HepG2 (cell line): ENCODE measurements at regions not wholly inside any gene's neighbourhood (a gene's known extent, or its start where the extent isn't known, plus 50 kb on each side); places are given as distances from the start of the nearest gene placed in this dataset.

Source experiments
- ATAC-seq: fragments of 200-7000 bp; cut with Tn5 transposase; 3 replicates; pipeline ENCODE4 v1.9.1; 2020; ENCODE audit warnings: mild to moderate bottlenecking, moderate library complexity
- BruUV-seq: library from RNA; stranded (reverse); fragments of 400-500 nt; replicated peaks from 2 replicates; lab custom pipeline; 2021; lab: Mats Ljungman, UMichigan
- CTCF ChIA-PET: fragments of 300-600 bp; formaldehyde crosslinking; extraction: SDS; loops from one replicate; lab custom pipeline; 2021; ENCODE audit warnings: low total read pairs, inconsistent platforms, low intra/inter-chr PET ratio; lab: Yijun Ruan, JAX
- POLR2A ChIA-PET: fragments of 350-600 bp; sonication (Branson Sonifier 250); formaldehyde crosslinking; loops from one replicate; lab custom pipeline; 2020; ENCODE audit warnings: antibody characterized with exemption, inconsistent platforms; lab: Yijun Ruan, JAX
- DNase-seq: peaks from one replicate; pipeline ENCODE4 v3.0.0-alpha.2; 2015; ENCODE audit warnings: low spot score
- FAIRE-seq: peaks from 3 replicates; lab custom pipeline; 2011; peaks lifted over from hg19 to GRCh38; lab: Jason Lieb, UNC
- H2AFZ ChIP-seq: one replicate; pipeline ENCODE4 v1.6.1; 2011; ENCODE audit warnings: low read length, inconsistent platforms
- H3K27ac ChIP-seq: fragments of 300-600 bp; 3 replicates; pipeline ENCODE4 v1.8.0; 2011; ENCODE audit warnings: mixed run types, mild to moderate bottlenecking, mixed read lengths, low read length, inconsistent platforms; ENCODE audit not compliant: insufficient read depth; ENCODE audit errors: extremely low read length
- H3K27me3 ChIP-seq, 2 experiments: fragments of 200-600 bp in 1 of 2; 2 replicates in 1 of 2; 3 replicates in 1 of 2; pipeline versions ENCODE4 v1.6.0 to v1.8.0; 2011; ENCODE audit warnings: low read length in 2 of 2, mild to moderate bottlenecking in 2 of 2, moderate library complexity in 2 of 2, inconsistent platforms in 1 of 2; ENCODE audit not compliant: insufficient read depth in 2 of 2, control insufficient read depth in 1 of 2
- H3K36me3 ChIP-seq, 2 experiments: fragments of 200-600 bp in 1 of 2; replicated peaks in 1 of 2; 2 replicates in 1 of 2; 3 replicates in 1 of 2; pipeline versions ENCODE4 v1.5.1 to v1.8.0; 2011; ENCODE audit warnings: low read length in 2 of 2, inconsistent platforms in 1 of 2; ENCODE audit not compliant: insufficient read depth in 2 of 2, control insufficient read depth in 1 of 2
- H3K4me1 ChIP-seq: 2 replicates; pipeline ENCODE4 v1.5.1; 2012; ENCODE audit warnings: low read length, inconsistent platforms; ENCODE audit not compliant: insufficient read depth
- H3K4me2 ChIP-seq: 2 replicates; pipeline ENCODE4 v1.6.0; 2011; ENCODE audit warnings: low read depth, low read length, inconsistent platforms
- H3K4me3 ChIP-seq, 3 experiments: fragments of 200-600 bp in 1 of 3; sonication (generic), shearing (Covaris generic) in 1 of 3; replicated peaks in 1 of 3; 2 replicates each; pipeline ENCODE4 v1.5.1; 2011 to 2016; ENCODE audit warnings: low read length in 3 of 3, inconsistent platforms in 2 of 3, low read depth in 2 of 3, mild to moderate bottlenecking in 2 of 3, control low read depth in 1 of 3, mixed read lengths in 1 of 3; ENCODE audit not compliant: insufficient read depth in 1 of 3
- H3K79me2 ChIP-seq: one replicate; pipeline ENCODE4 v1.6.1; 2011; ENCODE audit warnings: low read length, inconsistent platforms; ENCODE audit not compliant: insufficient read depth
- H3K9ac ChIP-seq: 2 replicates; pipeline ENCODE4 v1.6.0; 2011; ENCODE audit warnings: mild to moderate bottlenecking, low read depth, low read length, inconsistent platforms; ENCODE audit not compliant: insufficient read depth
- H3K9me3 ChIP-seq: 2 replicates; pipeline ENCODE4 v1.5.1; 2012; ENCODE audit warnings: mild to moderate bottlenecking, low read length
- H4K20me1 ChIP-seq: 2 replicates; pipeline ENCODE4 v1.6.0; 2011; ENCODE audit warnings: inconsistent platforms, mild to moderate bottlenecking, low read length, moderate library complexity; ENCODE audit not compliant: insufficient read depth
- CREM ChIP-seq, 2 experiments: sonication (generic) in 1 of 2; formaldehyde crosslinking in 1 of 2; IDR thresholded peaks; 2 replicates each; pipeline versions ENCODE4 v1.4.0 to v1.6.1; 2016 to 2020; ENCODE audit warnings: antibody characterized with exemption in 1 of 2, mild to moderate bottlenecking in 1 of 2, missing genetic modification reagents in 1 of 2
- FOXC1 ChIP-seq: sonication (generic); formaldehyde crosslinking; IDR thresholded peaks from 2 replicates; pipeline ENCODE4 v1.8.0; 2022; ENCODE audit warnings: mild to moderate bottlenecking, missing genetic modification reagents, borderline replicate concordance
- TFDP1 ChIP-seq: IDR thresholded peaks from 2 replicates; pipeline ENCODE4 v1.6.1; 2016; ENCODE audit warnings: missing compliant biosample characterization, missing genetic modification reagents, borderline replicate concordance
- ZNF383 ChIP-seq: sonication (generic); formaldehyde crosslinking; IDR thresholded peaks from 2 replicates; pipeline ENCODE4 v1.4.0; 2020; ENCODE audit warnings: missing genetic modification reagents, mild to moderate bottlenecking, borderline replicate concordance
- ZSCAN12 ChIP-seq: sonication (generic); formaldehyde crosslinking; IDR thresholded peaks from 2 replicates; pipeline ENCODE4 v1.9.0; 2021; ENCODE audit warnings: mild to moderate bottlenecking, missing genetic modification reagents
- WGBS: methylation state at CpG from one replicate; pipeline ENCODE4 v1.1.6; 2017; ENCODE audit warnings: low lambda C conversion rate; 5-methylcytosine and 5-hydroxymethylcytosine counted together
- in situ Hi-C: cut with HindIII; loops from 2 replicates; pipeline ENCODE4 v1.10.0; 2017; ENCODE audit warnings: low pct_unique_long_range_greater_than_20kb; ENCODE audit not compliant: extremely low pct_ligation_motif_present
- intact Hi-C: fragments of 100-400 bp; cut with micrococcal nuclease; formaldehyde crosslinking; loops from one replicate; pipeline ENCODE4 v1.10.0; 2022; ENCODE audit not compliant: unreplicated experiment
- TF ChIP-seq, protein P1 (sequence below): sonication (generic); formaldehyde crosslinking; IDR thresholded peaks from 2 replicates; pipeline ENCODE4 v1.4.0; 2020; ENCODE audit warnings: low read depth, mild to moderate bottlenecking, missing genetic modification reagents

- FAIRE-seq (no peak), DNase-seq (no peak), ATAC-seq (no peak)
- H4K20me1 ChIP-seq = no peaks in the 10 kb centered on the region
- H2AFZ ChIP-seq = no peak overlapping the region
- no peaks in the 10 kb centered on the region for H3K9me3 ChIP-seq
- TF ChIP-seq, protein P1, sequence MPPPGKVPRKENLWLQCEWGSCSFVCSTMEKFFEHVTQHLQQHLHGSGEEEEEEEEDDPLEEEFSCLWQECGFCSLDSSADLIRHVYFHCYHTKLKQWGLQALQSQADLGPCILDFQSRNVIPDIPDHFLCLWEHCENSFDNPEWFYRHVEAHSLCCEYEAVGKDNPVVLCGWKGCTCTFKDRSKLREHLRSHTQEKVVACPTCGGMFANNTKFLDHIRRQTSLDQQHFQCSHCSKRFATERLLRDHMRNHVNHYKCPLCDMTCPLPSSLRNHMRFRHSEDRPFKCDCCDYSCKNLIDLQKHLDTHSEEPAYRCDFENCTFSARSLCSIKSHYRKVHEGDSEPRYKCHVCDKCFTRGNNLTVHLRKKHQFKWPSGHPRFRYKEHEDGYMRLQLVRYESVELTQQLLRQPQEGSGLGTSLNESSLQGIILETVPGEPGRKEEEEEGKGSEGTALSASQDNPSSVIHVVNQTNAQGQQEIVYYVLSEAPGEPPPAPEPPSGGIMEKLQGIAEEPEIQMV (CRISPR knock-in tag) = no peak
- TF ChIP-seq TFDP1 (CRISPR knock-in tag) (no peak), FOXC1 (CRISPR knock-in tag) (no peak), CREM (IDR thresholded peaks at IDR 0.05) (no peak), CREM (CRISPR knock-in tag; IDR thresholded peaks at IDR 0.05) (no peak), ZNF383 (CRISPR knock-in tag) (no peak), ZSCAN12 (CRISPR knock-in tag) (no peak)
- H3K79me2 ChIP-seq = no peaks in the 10 kb centered on the region
- 4% methylated on average over 4 of the region's 4 CpGs for WGBS
- H3K36me3 ChIP-seq = no peaks in the 10 kb centered on the region
- no TSS peak for BruUV-seq
- in situ Hi-C loops (no loop called here), intact Hi-C loops (loop anchor here (2.0 kb wide), 1 partner anchor 45 kb away; no protein-coding TSS in a partner anchor)
- CTCF ChIA-PET = no interaction called here
- POLR2A ChIA-PET = no interaction called here
- no peak overlapping the region for H3K4me3 ChIP-seq
- peaks cover 22% of the 10 kb centered on the region for H3K4me1 ChIP-seq
- no peak overlapping the region for H3K4me2 ChIP-seq
- H3K27me3 ChIP-seq = no peaks in the 10 kb centered on the region
- no peak overlapping the region for H3K27ac ChIP-seq
- H3K9ac ChIP-seq = no peak overlapping the region
Observed at GRCh38 chr2:210917465-210917864, 361.1 kb downstream of the CPS1 start.
